Skeletal muscle tissue (tissue), 3 donors: ENCODE measurements at regions not wholly inside any gene's neighbourhood (a gene's known extent, or its start where the extent isn't known, plus 50 kb on each side); places are given as distances from the start of the nearest gene placed in this dataset.
A peak's percentile ranks its signal among the peaks of the same experiment; 100 is the strongest.

Experiments
- H3K27ac ChIP-seq: one replicate; pipeline ENCODE4 v1.7.0; 2013; ENCODE audit warnings: mild to moderate bottlenecking, low read depth, low read length, inconsistent platforms
- H3K27me3 ChIP-seq, 3 donors: one replicate each; pipeline ENCODE4 v1.7.0; 2013; ENCODE audit warnings: low read length in 3 of 3; ENCODE audit not compliant: control insufficient read depth in 3 of 3, insufficient read depth in 3 of 3
- H3K36me3 ChIP-seq, 3 donors: one replicate each; pipeline ENCODE4 v1.7.0; 2013; ENCODE audit warnings: low read length in 3 of 3; ENCODE audit not compliant: control insufficient read depth in 3 of 3, insufficient read depth in 3 of 3
- H3K4me1 ChIP-seq, 3 donors: one replicate each; pipeline ENCODE4 v1.7.0; 2013; ENCODE audit warnings: low read length in 3 of 3, mild to moderate bottlenecking in 3 of 3; ENCODE audit not compliant: control insufficient read depth in 3 of 3, insufficient read depth in 3 of 3
- H3K4me3 ChIP-seq, 3 donors: one replicate each; pipeline ENCODE4 v1.7.0; 2013; ENCODE audit warnings: low read length in 3 of 3
- H3K9ac ChIP-seq, 3 donors: one replicate each; pipeline ENCODE4 v1.7.0; 2013; ENCODE audit warnings: low read length in 3 of 3, mild to moderate bottlenecking in 3 of 3, moderate library complexity in 2 of 3, low read depth in 1 of 3
- H3K9me3 ChIP-seq, 3 donors: one replicate each; pipeline ENCODE4 v1.7.0; 2013; ENCODE audit warnings: low read length in 3 of 3; ENCODE audit not compliant: control insufficient read depth in 3 of 3
- donor health status: Osteomylitis.

DNA sequence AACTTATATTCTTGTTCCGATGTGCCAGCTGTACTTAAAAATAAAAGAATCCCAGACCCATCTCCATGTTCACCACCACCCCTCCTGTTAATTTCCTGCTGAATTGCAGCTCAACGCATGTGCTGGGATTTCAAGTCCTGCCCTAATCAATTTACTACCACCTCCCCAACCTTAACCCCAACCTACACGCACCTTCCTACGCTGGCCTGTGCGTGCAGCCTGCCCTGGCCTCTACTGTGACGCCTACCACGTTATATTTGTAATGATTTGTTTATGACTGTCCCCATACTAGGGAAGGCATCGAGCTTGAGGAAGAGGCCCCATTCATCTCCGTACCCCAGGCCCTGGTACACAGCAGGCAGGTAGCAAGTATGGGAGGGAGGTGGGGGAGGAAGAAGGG is 251.1 kb downstream of the MRTFB start:
- peaks cover 12 to 48% (median 32%) of the 10 kb centered on the region in 3 donors for H3K4me1 ChIP-seq
- no peak overlapping the region for H3K4me3 ChIP-seq
- H3K36me3 ChIP-seq: peaks cover 0 to 7% (median 0%) of the 10 kb centered on the region in 3 donors
- H3K27ac ChIP-seq: no peak overlapping the region
- no peak overlapping the region for H3K9ac ChIP-seq
- no peaks in the 10 kb centered on the region for H3K9me3 ChIP-seq
- no peaks in the 10 kb centered on the region for H3K27me3 ChIP-seq

DNA sequence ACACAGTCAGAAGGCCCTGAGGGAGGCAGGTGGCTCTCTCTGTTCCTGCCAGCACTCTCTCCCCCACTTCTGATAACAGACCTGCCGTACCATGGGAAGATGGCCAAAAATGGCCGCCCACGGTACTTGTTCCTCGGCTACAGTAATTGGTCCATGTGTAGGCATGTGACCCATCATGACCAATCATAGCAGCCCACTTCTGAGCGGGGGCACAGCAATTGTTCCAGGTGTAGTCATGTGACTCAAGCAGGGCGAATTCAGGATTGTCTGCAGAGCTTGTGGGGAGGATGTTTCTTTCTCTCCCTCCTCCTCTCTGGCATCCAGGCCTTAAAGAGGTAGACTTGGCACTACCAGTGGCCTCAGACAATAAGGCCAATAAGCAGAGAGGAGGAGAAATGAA is 250.4 kb downstream of the MRTFB start:
- Histone ChIP-seq H3K4me3 (no peak overlapping the region), H3K27me3 (no peaks in the 10 kb centered on the region), H3K36me3 (peaks cover 0 to 6% (median 0%) of the 10 kb centered on the region in 3 donors), H3K9me3 (no peaks in the 10 kb centered on the region), H3K27ac (peak overlapping the region; percentile 28), H3K4me1 (peaks cover 12 to 47% (median 32%) of the 10 kb centered on the region in 3 donors), H3K9ac (no peak overlapping the region)

- Histone ChIP-seq H3K9ac (no peak overlapping the region), H3K9me3 (no peaks in the 10 kb centered on the region), H3K4me1 (peaks cover 4 to 37% (median 29%) of the 10 kb centered on the region in 3 donors), H3K4me3 (peak overlapping the region in 1 of 3 donors; percentile 24), H3K27me3 (no peaks in the 10 kb centered on the region), H3K27ac (peak overlapping the region; percentile 40), H3K36me3 (no peaks in the 10 kb centered on the region)
Observed at GRCh38 chr16:14320406-14320805, 249.3 kb downstream of the MRTFB start.
